Vagina (tissue), 2 donors: ENCODE measurements at regions not wholly inside any gene's neighbourhood (a gene's known extent, or its start where the extent isn't known, plus 50 kb on each side); places are given as distances from the start of the nearest gene placed in this dataset.

Experiments used
- POLR2A ChIP-seq, 2 donors: fragments of 450-650 bp; IDR thresholded peaks; one replicate each; pipeline ENCODE4 v1.6.1; 2017; ENCODE audit warnings: antibody characterized with exemption in 2 of 2, mild to moderate bottlenecking in 2 of 2, moderate library complexity in 2 of 2
- TF ChIP-seq, protein P1 (sequence below), 3 experiments: fragments of 450-650 bp in 2 of 3; fragments of 200-600 bp in 1 of 3; sonication (generic) in 1 of 3; IDR thresholded peaks; one replicate each; pipeline ENCODE4 v1.5.1; 2017 to 2019; ENCODE audit warnings: antibody characterized with exemption in 3 of 3, mild to moderate bottlenecking in 2 of 3, moderate library complexity in 2 of 3

DNA sequence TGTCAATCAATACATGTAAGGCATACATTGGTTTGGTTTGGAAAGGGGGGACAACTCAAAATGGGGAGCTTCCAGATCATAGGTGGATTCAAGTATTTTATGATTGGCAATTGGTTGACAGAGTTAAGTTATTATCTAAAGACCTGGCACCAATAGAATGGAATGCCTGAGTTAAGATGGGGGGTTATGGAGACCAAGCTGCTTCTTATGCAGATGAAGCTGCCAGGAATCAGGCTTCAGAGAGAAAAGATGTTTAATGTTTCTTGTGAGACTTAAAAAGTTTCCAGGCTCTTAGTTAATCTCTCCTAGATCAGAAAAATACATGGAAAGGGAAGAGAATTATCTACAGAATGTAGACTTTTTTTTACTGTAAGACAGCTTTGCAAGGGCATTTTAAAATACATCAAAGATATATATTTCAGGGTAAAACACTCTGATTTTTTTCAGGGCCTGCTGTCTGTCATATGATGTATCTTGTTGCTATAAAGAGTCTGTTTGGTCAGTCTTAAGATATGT, 1343.2 kb upstream of the LRRTM1 start:
- TF ChIP-seq POLR2A (IDR thresholded peaks at IDR 0.05), result no peak
- TF ChIP-seq, protein P1, sequence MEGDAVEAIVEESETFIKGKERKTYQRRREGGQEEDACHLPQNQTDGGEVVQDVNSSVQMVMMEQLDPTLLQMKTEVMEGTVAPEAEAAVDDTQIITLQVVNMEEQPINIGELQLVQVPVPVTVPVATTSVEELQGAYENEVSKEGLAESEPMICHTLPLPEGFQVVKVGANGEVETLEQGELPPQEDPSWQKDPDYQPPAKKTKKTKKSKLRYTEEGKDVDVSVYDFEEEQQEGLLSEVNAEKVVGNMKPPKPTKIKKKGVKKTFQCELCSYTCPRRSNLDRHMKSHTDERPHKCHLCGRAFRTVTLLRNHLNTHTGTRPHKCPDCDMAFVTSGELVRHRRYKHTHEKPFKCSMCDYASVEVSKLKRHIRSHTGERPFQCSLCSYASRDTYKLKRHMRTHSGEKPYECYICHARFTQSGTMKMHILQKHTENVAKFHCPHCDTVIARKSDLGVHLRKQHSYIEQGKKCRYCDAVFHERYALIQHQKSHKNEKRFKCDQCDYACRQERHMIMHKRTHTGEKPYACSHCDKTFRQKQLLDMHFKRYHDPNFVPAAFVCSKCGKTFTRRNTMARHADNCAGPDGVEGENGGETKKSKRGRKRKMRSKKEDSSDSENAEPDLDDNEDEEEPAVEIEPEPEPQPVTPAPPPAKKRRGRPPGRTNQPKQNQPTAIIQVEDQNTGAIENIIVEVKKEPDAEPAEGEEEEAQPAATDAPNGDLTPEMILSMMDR (IDR thresholded peaks at IDR 0.05), result no peak
